Heart left ventricle (tissue), 16 donors: ENCODE measurements at regions not wholly inside any gene's neighbourhood (a gene's known extent, or its start where the extent isn't known, plus 50 kb on each side); places are given as distances from the start of the nearest gene placed in this dataset.

Source experiments
- ATAC-seq, 4 donors: fragments of 200-7000 bp; cut with Tn5 transposase; one replicate each; pipeline ENCODE4 v1.9.1; 2020 to 2022; ENCODE audit warnings: moderate library complexity in 4 of 4, mild to moderate bottlenecking in 3 of 4, moderate number of reproducible peaks in 1 of 4
- DNase-seq, 5 donors: peaks; one replicate each; pipeline ENCODE4 v3.0.0-alpha.2; 2020
- H3K27ac ChIP-seq, 12 donors: fragments of 200-600 bp; sonication (generic) in 4 of 12; one replicate each; pipeline versions ENCODE4 v1.5.0 to v1.8.0; 2016 to 2022; ENCODE audit warnings: mild to moderate bottlenecking in 2 of 12
- H3K27me3 ChIP-seq, 9 donors: fragments of 200-600 bp; sonication (generic) in 2 of 9; one replicate each; pipeline versions ENCODE4 v1.5.1 to v1.8.0; 2016 to 2022; ENCODE audit warnings: mild to moderate bottlenecking in 3 of 9
- H3K36me3 ChIP-seq, 9 donors: fragments of 200-600 bp; sonication (generic) in 2 of 9; one replicate each; pipeline versions ENCODE4 v1.5.0 to v1.8.0; 2018 to 2022; ENCODE audit warnings: mild to moderate bottlenecking in 2 of 9
- H3K4me1 ChIP-seq, 12 donors: fragments of 200-600 bp; sonication (generic) in 4 of 12; one replicate each; pipeline versions ENCODE4 v1.5.0 to v1.8.0; 2016 to 2022; ENCODE audit warnings: mild to moderate bottlenecking in 3 of 12
- H3K4me3 ChIP-seq, 12 donors: fragments of 200-600 bp; sonication (generic) in 4 of 12; one replicate each; pipeline versions ENCODE4 v1.5.0 to v1.8.0; 2017 to 2022; ENCODE audit warnings: mild to moderate bottlenecking in 9 of 12, moderate library complexity in 4 of 12
- H3K9me3 ChIP-seq, 12 donors: fragments of 200-600 bp; sonication (generic) in 4 of 12; one replicate each; pipeline versions ENCODE4 v1.5.0 to v1.8.0; 2016 to 2022; ENCODE audit warnings: mild to moderate bottlenecking in 1 of 12
- POLR2A ChIP-seq, 2 donors: fragments of 450-650 bp; IDR thresholded peaks; one replicate each; pipeline ENCODE4 v1.6.1; 2017; ENCODE audit warnings: antibody characterized with exemption in 2 of 2, mild to moderate bottlenecking in 2 of 2, moderate library complexity in 2 of 2
- WGBS, 4 donors: extraction: QIAGEN DNeasy Blood & Tissue Kit in 2 of 4; methylation state at CpG; one replicate each; pipeline versions ENCODE4 v1.1.5 to v1.1.7; 2013 to 2018; 5-methylcytosine and 5-hydroxymethylcytosine counted together
- intact Hi-C, 10 donors: fragments of 100-400 bp; cut with DNase I; formaldehyde crosslinking; loops; one replicate each; pipeline versions ENCODE4 v1.11.1 to v1.14.2; 2022
- TF ChIP-seq, protein P1 (sequence below), 12 donors: fragments of 200-600 bp; sonication (generic) in 4 of 12; IDR thresholded peaks; one replicate each; pipeline versions ENCODE4 v1.5.0 to v1.8.0; 2018 to 2022; ENCODE audit warnings: antibody characterized with exemption in 12 of 12, mild to moderate bottlenecking in 5 of 12
- donor health status: ischemic (EF 13 %, LVEDD 7.1; RV severe dilation, severe dysfunction).
- donor health status: healthy with polysubstance abuse.
- donor health status: DM: no; HTN: yes; CAD: no.
- donor health status: DM: no; HTN: no; CAD: no.
- donor health status: ischemic (EF 25% LVEDD 6.9; RV normal size, moderate dysfunction).
- donor health status: ischemic (EF 25% LVEDD 5.7; RV mildly dilated, moderate dysfunction).
- donor health status: healthy.
- donor health status: DM: yes; HTN: yes; CAD: no.
- donor health status: ischemic (EF 35%, LVEDD 5.7; RV mildly dilated, moderate dysfunction).
- donor health status: nonischemic (EF 11% LVEDD 7.7; RV severe dilation, severe dysfunction).
- donor health status: DM: yes; HTN: yes; CAD: no.
- donor health status: PGD.
- donor health status: ischemic (EF 29% LVEDD 5.4; RV normal size, mild dysfunction).
- donor health status: nonischemic (EF 23%, LVEDD 6.1; RV moderate dilation, normal function).

DNA sequence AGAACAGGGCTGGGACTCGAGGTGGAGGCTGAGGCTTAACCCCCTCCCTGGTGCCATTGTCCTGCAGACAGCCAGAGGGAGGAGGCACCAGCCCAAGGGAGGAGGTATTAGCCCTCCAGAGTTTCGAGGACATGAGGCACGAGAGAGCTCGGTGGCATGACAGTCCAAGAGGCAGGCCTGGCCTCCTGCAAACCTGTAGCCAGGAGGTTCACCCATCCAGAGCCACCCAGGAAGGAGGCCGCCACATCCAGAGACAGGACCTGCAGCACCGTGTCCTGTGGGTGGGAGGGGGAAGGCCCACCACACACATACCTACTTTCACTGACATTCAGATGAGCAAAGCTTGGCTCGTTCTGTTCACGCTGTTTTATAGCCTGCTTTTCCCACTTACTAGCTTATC lies 75.2 kb upstream of the ADAMTS2 start:
- ATAC-seq (no peak), DNase-seq (peak in 1 of 5 donors; percentile 31)
- Histone ChIP-seq H3K27me3 (peaks cover 0 to 30% (median 4%) of the 10 kb centered on the region in 9 donors), H3K9me3 (no peaks in the 10 kb centered on the region), H3K4me1 (no peaks in the 10 kb centered on the region), H3K36me3 (no peaks in the 10 kb centered on the region), H3K27ac (no peak overlapping the region), H3K4me3 (no peak overlapping the region)
- WGBS, 4 donors = 66 to 74% (median 72%) methylated on average over 6 to 8 of the region's 8 CpGs
- intact Hi-C loops = no loop called here
- no peak for TF ChIP-seq POLR2A (IDR thresholded peaks at IDR 0.05)
- TF ChIP-seq, protein P1, sequence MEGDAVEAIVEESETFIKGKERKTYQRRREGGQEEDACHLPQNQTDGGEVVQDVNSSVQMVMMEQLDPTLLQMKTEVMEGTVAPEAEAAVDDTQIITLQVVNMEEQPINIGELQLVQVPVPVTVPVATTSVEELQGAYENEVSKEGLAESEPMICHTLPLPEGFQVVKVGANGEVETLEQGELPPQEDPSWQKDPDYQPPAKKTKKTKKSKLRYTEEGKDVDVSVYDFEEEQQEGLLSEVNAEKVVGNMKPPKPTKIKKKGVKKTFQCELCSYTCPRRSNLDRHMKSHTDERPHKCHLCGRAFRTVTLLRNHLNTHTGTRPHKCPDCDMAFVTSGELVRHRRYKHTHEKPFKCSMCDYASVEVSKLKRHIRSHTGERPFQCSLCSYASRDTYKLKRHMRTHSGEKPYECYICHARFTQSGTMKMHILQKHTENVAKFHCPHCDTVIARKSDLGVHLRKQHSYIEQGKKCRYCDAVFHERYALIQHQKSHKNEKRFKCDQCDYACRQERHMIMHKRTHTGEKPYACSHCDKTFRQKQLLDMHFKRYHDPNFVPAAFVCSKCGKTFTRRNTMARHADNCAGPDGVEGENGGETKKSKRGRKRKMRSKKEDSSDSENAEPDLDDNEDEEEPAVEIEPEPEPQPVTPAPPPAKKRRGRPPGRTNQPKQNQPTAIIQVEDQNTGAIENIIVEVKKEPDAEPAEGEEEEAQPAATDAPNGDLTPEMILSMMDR (IDR thresholded peaks at IDR 0.05) = no peak

DNA sequence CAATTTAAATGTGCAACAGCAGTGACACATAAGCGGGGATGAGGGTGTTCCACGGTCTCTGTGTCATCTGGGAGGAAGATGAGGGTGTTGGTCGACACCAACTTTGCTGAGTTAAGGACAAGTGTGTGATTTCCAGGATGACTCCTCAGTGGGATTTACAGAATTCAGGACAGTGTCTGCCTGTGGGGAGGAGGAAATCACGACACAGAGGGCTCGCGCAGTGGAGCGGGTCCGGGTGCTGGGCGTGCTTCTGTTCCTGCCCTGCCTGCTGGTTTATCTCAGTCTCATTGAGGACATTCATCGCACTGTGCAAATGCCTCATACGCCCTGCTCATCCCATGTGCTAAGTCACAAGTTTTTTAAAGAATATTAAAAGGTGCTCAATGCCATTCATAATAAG lies 73.7 kb upstream of the ADAMTS2 start:
- Histone ChIP-seq H3K36me3 (no peaks in the 10 kb centered on the region), H3K27ac (no peak overlapping the region), H3K4me3 (no peak overlapping the region), H3K4me1 (no peaks in the 10 kb centered on the region), H3K27me3 (peaks cover 0 to 37% (median 4%) of the 10 kb centered on the region in 9 donors), H3K9me3 (no peaks in the 10 kb centered on the region)
- intact Hi-C loops = no loop called here
- 59 to 70% (median 63%) methylated on average over 11 of the region's 11 CpGs for WGBS, 4 donors
- TF ChIP-seq, protein P1 (IDR thresholded peaks at IDR 0.05) = no peak
- no peak for TF ChIP-seq POLR2A (IDR thresholded peaks at IDR 0.05)
- DNase-seq (no peak), ATAC-seq (no peak)

DNA sequence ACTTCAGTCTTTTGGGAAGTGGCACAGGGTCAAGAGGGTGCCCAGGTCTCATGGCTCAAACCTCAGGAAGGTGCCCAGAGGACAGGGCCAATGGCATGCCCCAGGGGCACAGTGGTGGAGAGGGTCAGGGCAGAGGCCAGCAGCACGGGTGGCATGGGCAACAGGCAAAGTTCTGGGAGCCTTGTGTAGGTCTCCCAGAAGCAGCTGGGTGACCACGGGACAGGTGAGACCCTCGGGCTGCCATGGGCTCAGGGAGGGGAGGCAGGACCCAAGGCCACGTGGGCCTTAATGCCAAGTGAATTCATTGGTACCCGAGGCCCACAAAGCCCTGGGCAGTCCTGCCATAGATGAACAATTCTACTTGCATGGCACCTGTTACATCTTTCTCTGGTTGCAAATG lies 72.4 kb upstream of the ADAMTS2 start:
- Histone ChIP-seq H3K36me3 (no peaks in the 10 kb centered on the region), H3K27ac (no peak overlapping the region), H3K4me3 (no peak overlapping the region), H3K4me1 (no peaks in the 10 kb centered on the region), H3K27me3 (peaks cover 0 to 26% (median 2%) of the 10 kb centered on the region in 9 donors), H3K9me3 (no peaks in the 10 kb centered on the region)
- DNase-seq (no peak), ATAC-seq (no peak)
- 72 to 85% (median 81%) methylated on average over 4 to 5 of the region's 5 CpGs for WGBS, 4 donors
- intact Hi-C loops = no loop called here
- TF ChIP-seq, protein P1 (IDR thresholded peaks at IDR 0.05) = no peak
- no peak for TF ChIP-seq POLR2A (IDR thresholded peaks at IDR 0.05)

DNA sequence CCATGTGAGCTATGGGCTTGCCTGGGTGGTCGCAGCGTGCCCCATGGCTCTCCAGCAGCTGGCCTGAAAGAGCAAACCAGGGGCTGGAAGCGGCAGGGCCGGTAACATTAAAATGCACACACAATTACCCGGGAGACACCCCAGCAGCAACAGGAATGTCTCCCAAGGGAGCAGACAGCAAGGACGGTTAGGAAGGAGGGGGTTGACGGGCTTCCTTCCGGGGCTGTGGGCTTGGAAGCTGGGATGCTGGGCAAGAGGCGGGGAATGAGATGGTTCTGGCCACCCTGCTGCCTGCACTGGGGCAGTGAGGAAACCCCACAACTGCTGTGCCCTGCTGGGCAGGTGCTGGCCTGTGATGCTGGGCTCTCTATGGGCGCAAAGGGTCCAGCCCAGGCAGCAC lies 71.8 kb upstream of the ADAMTS2 start:
- ATAC-seq (no peak), DNase-seq (no peak)
- Histone ChIP-seq H3K4me1 (no peaks in the 10 kb centered on the region), H3K9me3 (no peaks in the 10 kb centered on the region), H3K27me3 (peaks cover 0 to 19% (median 0%) of the 10 kb centered on the region in 9 donors), H3K36me3 (no peaks in the 10 kb centered on the region), H3K27ac (no peak overlapping the region), H3K4me3 (no peak overlapping the region)
- WGBS, 4 donors = 46 to 55% (median 52%) methylated on average over 9 to 10 of the region's 10 CpGs
- TF ChIP-seq, protein P1 (IDR thresholded peaks at IDR 0.05) = no peak
- TF ChIP-seq POLR2A (IDR thresholded peaks at IDR 0.05) = no peak
- intact Hi-C loops = no loop called here
